ENCODE measurements at regions not wholly inside any gene's neighbourhood (a gene's known extent, or its start where the extent isn't known, plus 50 kb on each side); places are given as distances from the start of the nearest gene placed in this dataset.

- TF ChIP-seq CTCF (IDR thresholded peaks at IDR 0.05; ENCODE audit: low read depth, low read length): no peak
Observed at GRCh38 chr9:119020730-119021333, 348.4 kb downstream of the BRINP1 start.

GRCh38 chr9:119026120-119026519 is 343.1 kb downstream of the BRINP1 start:
- TF ChIP-seq CTCF (IDR thresholded peaks at IDR 0.05; ENCODE audit: low read depth, low read length): no peak
- DNase-seq (ENCODE audit: extremely low read depth, low read depth): no peak

More at GRCh38 chr9:119020730-119021333, 348.4 kb downstream of the BRINP1 start:
- DNase-seq (ENCODE audit: extremely low read depth, low read depth): no peak

GRCh38 chr9:119027901-119028699 is 341.1 kb downstream of the BRINP1 start:
- DNase-seq (ENCODE audit: extremely low read depth, low read depth): no peak
- TF ChIP-seq CTCF (IDR thresholded peaks at IDR 0.05; ENCODE audit: low read depth, low read length): no peak

- no peak for DNase-seq (ENCODE audit: extremely low read depth, low read depth)
- TF ChIP-seq CTCF (IDR thresholded peaks at IDR 0.05; ENCODE audit: low read depth, low read length): no peak
Observed at GRCh38 chr9:119029886-119030285, 339.3 kb downstream of the BRINP1 start.

- no peak for TF ChIP-seq CTCF (IDR thresholded peaks at IDR 0.05; ENCODE audit: low read depth, low read length)
- no peak for DNase-seq (ENCODE audit: extremely low read depth, low read depth)
Observed at GRCh38 chr9:119033596-119033995, 335.6 kb downstream of the BRINP1 start.

GRCh38 chr9:119036969-119037368 is 332.3 kb downstream of the BRINP1 start:
- no peak for DNase-seq (ENCODE audit: extremely low read depth, low read depth)
- TF ChIP-seq CTCF (IDR thresholded peaks at IDR 0.05; ENCODE audit: low read depth, low read length): no peak

- no peak for DNase-seq (ENCODE audit: extremely low read depth, low read depth)
- TF ChIP-seq CTCF (IDR thresholded peaks at IDR 0.05; ENCODE audit: low read depth, low read length): no peak
Observed at GRCh38 chr9:119043996-119044395, 325.2 kb downstream of the BRINP1 start.

All from AG09319 (cell line).